GM12892 (cell line): ENCODE measurements at regions not wholly inside any gene's neighbourhood (a gene's known extent, or its start where the extent isn't known, plus 50 kb on each side); places are given as distances from the start of the nearest gene placed in this dataset.

Experiments used
- POLR2AphosphoS5 ChIP-seq: IDR thresholded peaks from 2 replicates; pipeline ENCODE4 v1.6.1; 2011; ENCODE audit warnings: low read depth, low read length, control low read depth
- TAF1 ChIP-seq: IDR thresholded peaks from 2 replicates; pipeline ENCODE4 v1.6.1; 2011; ENCODE audit warnings: low read depth, mild to moderate bottlenecking, control low read depth, low read length, borderline replicate concordance

DNA sequence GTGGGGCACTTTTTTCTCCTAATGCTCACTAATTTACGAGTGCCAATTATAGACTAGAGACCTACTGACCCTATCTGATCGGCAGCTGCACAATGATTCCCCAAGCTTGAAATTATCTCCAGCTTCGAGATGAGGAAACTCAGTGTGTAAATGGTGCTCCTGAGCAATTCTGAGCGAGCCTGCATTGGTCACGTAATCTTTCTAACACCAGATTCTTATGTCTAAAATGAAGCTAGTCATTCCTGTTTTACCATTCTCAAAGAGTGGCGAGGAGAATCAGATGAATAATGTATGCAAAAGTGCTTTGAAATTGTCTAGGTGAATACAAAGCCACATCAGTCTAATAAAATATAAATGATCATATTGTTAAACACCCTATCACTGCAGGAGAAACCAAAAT is 318.1 kb upstream of the FAM78B start:
- TF ChIP-seq POLR2AphosphoS5 (no peak), TAF1 (no peak)
